ENCODE measurements at regions not wholly inside any gene's neighbourhood (a gene's known extent, or its start where the extent isn't known, plus 50 kb on each side); places are given as distances from the start of the nearest gene placed in this dataset.
A peak's percentile ranks its signal among the peaks of the same experiment; 100 is the strongest.

DNA sequence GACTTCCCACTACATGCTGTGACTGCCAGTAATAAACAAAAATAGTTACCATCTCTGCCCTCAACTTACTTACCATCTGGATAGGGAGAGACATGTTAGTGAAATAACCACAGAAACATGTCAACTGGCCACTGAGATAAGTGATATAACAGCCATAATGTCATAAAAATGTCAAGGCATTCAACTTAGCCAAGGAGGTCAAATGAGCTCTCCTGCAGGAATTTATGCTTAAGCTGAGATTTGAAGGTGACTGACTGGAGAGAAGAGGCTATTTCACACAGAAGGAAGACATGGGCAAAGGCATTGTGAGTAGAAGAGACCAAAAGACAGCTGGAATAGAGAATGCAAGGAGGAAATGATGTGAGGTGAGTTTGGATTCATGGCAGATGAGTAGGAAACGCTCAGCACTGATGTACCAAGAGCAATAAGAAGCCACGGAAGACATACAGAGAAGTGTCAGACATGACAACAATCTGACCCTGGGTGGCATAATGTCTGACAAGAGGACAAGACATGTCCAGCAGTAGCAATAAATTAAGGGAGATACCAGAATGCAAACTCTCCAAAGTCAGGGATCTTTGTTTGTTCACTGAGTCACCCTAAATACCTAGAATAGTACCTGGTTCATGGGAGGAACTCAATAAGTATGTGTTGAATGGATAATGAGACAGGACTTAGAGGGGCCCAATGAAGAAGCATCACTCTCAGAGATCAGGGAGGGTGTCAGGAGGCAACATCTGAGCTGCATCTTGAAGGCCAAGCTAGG is 318.8 kb downstream of the ACTL7B start:
- ATAC-seq (no peak), DNase-seq (no peak)
- intact Hi-C loops (cut with DNase I), result no loop called here
- no peaks in the 10 kb centered on the region for H3K36me3 ChIP-seq (ENCODE audit: insufficient read depth in 1 of 2, low read depth in 1 of 2)
- H3K27ac ChIP-seq, result no peak overlapping the region
- H3K9me3 ChIP-seq, result no peaks in the 10 kb centered on the region
- 90 to 93% (median 92%) methylated on average over 2 of the region's 2 CpGs for WGBS, 3 donors
- TF ChIP-seq, protein P1, sequence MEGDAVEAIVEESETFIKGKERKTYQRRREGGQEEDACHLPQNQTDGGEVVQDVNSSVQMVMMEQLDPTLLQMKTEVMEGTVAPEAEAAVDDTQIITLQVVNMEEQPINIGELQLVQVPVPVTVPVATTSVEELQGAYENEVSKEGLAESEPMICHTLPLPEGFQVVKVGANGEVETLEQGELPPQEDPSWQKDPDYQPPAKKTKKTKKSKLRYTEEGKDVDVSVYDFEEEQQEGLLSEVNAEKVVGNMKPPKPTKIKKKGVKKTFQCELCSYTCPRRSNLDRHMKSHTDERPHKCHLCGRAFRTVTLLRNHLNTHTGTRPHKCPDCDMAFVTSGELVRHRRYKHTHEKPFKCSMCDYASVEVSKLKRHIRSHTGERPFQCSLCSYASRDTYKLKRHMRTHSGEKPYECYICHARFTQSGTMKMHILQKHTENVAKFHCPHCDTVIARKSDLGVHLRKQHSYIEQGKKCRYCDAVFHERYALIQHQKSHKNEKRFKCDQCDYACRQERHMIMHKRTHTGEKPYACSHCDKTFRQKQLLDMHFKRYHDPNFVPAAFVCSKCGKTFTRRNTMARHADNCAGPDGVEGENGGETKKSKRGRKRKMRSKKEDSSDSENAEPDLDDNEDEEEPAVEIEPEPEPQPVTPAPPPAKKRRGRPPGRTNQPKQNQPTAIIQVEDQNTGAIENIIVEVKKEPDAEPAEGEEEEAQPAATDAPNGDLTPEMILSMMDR (IDR thresholded peaks at IDR 0.05), result no peak
- no peak overlapping the region for H3K4me3 ChIP-seq
- H3K4me1 ChIP-seq, result no peaks in the 10 kb centered on the region
- no peaks in the 10 kb centered on the region for H3K27me3 ChIP-seq (ENCODE audit: insufficient read depth in 3 of 3, low read length in 2 of 3)

DNA sequence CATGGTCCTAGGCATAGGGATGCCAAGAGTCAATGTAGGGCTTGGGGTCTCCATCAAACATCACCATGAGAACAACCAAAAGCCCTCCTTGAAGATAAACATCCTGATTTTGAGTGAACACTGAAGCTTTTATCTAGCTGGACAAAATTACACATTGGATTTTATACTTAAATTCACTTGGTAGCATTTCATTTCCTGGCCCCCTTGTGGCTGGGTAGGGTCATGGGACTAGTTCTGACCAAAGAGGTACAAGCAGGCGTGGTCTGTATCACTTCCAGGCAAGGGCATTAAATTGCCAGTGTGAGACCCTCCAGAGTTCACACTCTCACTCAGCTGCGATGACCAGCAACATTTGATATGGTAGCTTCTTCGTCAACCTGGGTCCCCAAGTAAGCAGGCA is 320.3 kb downstream of the ACTL7B start:
- no peaks in the 10 kb centered on the region for H3K9me3 ChIP-seq
- peak in 2 of 4 donors; percentile 68 to 72 for ATAC-seq
- no peaks in the 10 kb centered on the region for H3K36me3 ChIP-seq (ENCODE audit: insufficient read depth in 1 of 2, low read depth in 1 of 2)
- intact Hi-C loops (cut with DNase I), result no loop called here
- DNase-seq, result no peak
- WGBS, 3 donors, result 76 to 89% (median 81%) methylated on average over 3 of the region's 3 CpGs
- TF ChIP-seq, protein P1 (IDR thresholded peaks at IDR 0.05), result peak; percentile 52
- no peaks in the 10 kb centered on the region for H3K27me3 ChIP-seq (ENCODE audit: insufficient read depth in 3 of 3, low read length in 2 of 3)
- no peaks in the 10 kb centered on the region for H3K4me1 ChIP-seq
- H3K4me3 ChIP-seq, result no peak overlapping the region
- H3K27ac ChIP-seq, result no peak overlapping the region

DNA sequence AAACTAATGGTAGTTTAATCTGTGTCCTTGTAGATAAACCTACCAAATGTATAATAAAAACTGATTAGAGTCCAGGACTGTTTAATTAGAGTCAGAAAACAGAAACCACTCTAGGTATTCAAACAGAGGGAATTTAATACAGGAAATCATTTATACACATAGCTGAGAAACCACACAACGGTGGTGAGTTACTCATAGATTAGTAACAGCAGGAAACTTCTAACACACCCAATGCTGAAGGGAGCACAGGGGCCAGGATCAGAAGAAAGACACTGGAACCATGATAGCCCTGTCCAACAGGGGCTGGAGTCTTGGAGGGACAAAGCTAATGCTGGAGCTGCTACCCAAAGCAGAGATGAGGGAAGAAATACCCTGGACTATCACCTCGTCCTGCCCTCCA is 321.0 kb downstream of the ACTL7B start:
- H3K4me1 ChIP-seq, result no peaks in the 10 kb centered on the region
- no peak overlapping the region for H3K4me3 ChIP-seq
- no peak for DNase-seq
- no peaks in the 10 kb centered on the region for H3K36me3 ChIP-seq (ENCODE audit: insufficient read depth in 1 of 2, low read depth in 1 of 2)
- intact Hi-C loops (cut with DNase I), result no loop called here
- H3K27ac ChIP-seq, result no peak overlapping the region
- no peak for ATAC-seq
- 61 to 69% (median 68%) methylated on average over 2 of the region's 2 CpGs for WGBS, 3 donors
- no peaks in the 10 kb centered on the region for H3K9me3 ChIP-seq
- TF ChIP-seq, protein P1 (IDR thresholded peaks at IDR 0.05), result no peak
- H3K27me3 ChIP-seq (ENCODE audit: insufficient read depth in 3 of 3, low read length in 2 of 3), result no peaks in the 10 kb centered on the region

DNA sequence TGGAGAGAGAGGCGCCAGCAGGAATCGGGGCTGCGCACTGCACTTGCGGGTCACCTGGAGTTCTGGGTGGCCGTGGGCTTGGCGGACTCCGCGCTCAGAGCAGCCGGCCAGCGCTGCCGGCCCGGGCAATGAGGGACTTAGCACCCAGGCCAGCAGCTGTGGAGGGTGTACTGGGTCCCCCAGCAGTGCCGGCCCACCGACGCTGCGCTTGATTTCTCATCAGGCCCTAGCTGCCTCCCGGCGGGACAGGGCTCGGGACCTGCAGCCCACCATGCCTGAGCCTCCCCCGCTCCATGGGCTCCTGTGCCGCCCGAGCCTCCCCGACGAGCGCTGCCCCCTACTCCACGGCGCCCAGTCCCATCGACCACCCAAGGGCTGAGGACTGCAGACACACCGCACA is 325.6 kb downstream of the ACTL7B start:
- H3K9me3 ChIP-seq, result no peaks in the 10 kb centered on the region
- H3K4me1 ChIP-seq, result no peaks in the 10 kb centered on the region
- no peak overlapping the region for H3K27ac ChIP-seq
- no peaks in the 10 kb centered on the region for H3K27me3 ChIP-seq (ENCODE audit: insufficient read depth in 3 of 3, low read length in 2 of 3)
- H3K4me3 ChIP-seq, result no peak overlapping the region
- ATAC-seq (no peak), DNase-seq (no peak)
- no peaks in the 10 kb centered on the region for H3K36me3 ChIP-seq (ENCODE audit: insufficient read depth in 1 of 2, low read depth in 1 of 2)
- TF ChIP-seq, protein P1 (IDR thresholded peaks at IDR 0.05), result no peak
- intact Hi-C loops (cut with DNase I), result no loop called here
- WGBS, 3 donors, result 94 to 98% (median 96%) methylated on average over 23 to 29 of the region's 29 CpGs

DNA sequence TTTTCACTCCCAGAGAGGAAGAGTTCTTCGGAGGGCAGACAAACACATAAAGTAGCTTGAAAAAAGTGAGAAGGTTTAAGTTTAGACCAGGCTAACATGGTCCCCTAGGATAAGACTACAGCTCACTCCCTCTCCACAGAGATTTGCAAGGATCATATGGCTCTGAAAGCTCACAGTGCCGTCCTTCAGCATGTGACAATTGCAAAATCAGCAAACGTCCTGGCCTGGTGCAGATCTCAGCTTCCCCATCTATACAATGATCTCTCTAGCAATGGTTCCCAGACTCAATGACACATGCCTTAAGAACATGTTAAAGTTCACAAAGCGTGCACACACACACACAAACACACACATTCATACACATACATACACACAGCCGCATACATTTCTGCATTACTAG is 327.6 kb downstream of the ACTL7B start:
- H3K4me1 ChIP-seq, result no peaks in the 10 kb centered on the region
- H3K27ac ChIP-seq, result no peak overlapping the region
- no peak overlapping the region for H3K4me3 ChIP-seq
- ATAC-seq, result no peak
- 70 to 77% (median 71%) methylated on average over 5 of the region's 5 CpGs for WGBS, 3 donors
- H3K9me3 ChIP-seq, result no peaks in the 10 kb centered on the region
- H3K36me3 ChIP-seq (ENCODE audit: insufficient read depth in 1 of 2, low read depth in 1 of 2), result no peaks in the 10 kb centered on the region
- DNase-seq, result no peak
- intact Hi-C loops (cut with DNase I), result no loop called here
- no peaks in the 10 kb centered on the region for H3K27me3 ChIP-seq (ENCODE audit: insufficient read depth in 3 of 3, low read length in 2 of 3)
- TF ChIP-seq, protein P1 (IDR thresholded peaks at IDR 0.05), result no peak
